ENCODE measurements at regions not wholly inside any gene's neighbourhood (a gene's known extent, or its start where the extent isn't known, plus 50 kb on each side); places are given as distances from the start of the nearest gene placed in this dataset.

- DNase-seq (ENCODE audit: low read depth) = no peak
These were observed 152.5 kb downstream of the CEBPB start for GRCh38 chr20:50343125-50343489.

- no peak for DNase-seq (ENCODE audit: low read depth)
These were observed 153.0 kb downstream of the CEBPB start for GRCh38 chr20:50343490-50344179.

GRCh38 chr20:50344232-50345071, 153.8 kb downstream of the CEBPB start:
- no peak for DNase-seq (ENCODE audit: low read depth)

GRCh38 chr20:50345712-50346373, 155.2 kb downstream of the CEBPB start:
- no peak for DNase-seq (ENCODE audit: low read depth)

- peak; percentile 93 for DNase-seq (ENCODE audit: low read depth)
These were observed 156.0 kb downstream of the CEBPB start for GRCh38 chr20:50346374-50347283.

- DNase-seq (ENCODE audit: low read depth) = no peak
These were observed 156.8 kb downstream of the CEBPB start for GRCh38 chr20:50347284-50348063.

GRCh38 chr20:50348096-50348495, 157.5 kb downstream of the CEBPB start:
- no peak for DNase-seq (ENCODE audit: low read depth)

- no peak for DNase-seq (ENCODE audit: low read depth)
These were observed 159.5 kb upstream of the PTPN1 start for GRCh38 chr20:50350510-50351249.

GRCh38 chr20:50351541-50351940, 158.6 kb upstream of the PTPN1 start:
- no peak for DNase-seq (ENCODE audit: low read depth)

GRCh38 chr20:50353289-50353961, 156.8 kb upstream of the PTPN1 start:
- DNase-seq (ENCODE audit: low read depth) = no peak

- no peak for DNase-seq (ENCODE audit: low read depth)
These were observed 155.2 kb upstream of the PTPN1 start for GRCh38 chr20:50354721-50355589.

- DNase-seq (ENCODE audit: low read depth) = no peak
These were observed 154.3 kb upstream of the PTPN1 start for GRCh38 chr20:50355590-50356524.

GRCh38 chr20:50356525-50356885, 153.7 kb upstream of the PTPN1 start:
- no peak for DNase-seq (ENCODE audit: low read depth)

GRCh38 chr20:50356962-50357782, 153.0 kb upstream of the PTPN1 start:
- no peak for DNase-seq (ENCODE audit: low read depth)

GRCh38 chr20:50357783-50358161, 152.4 kb upstream of the PTPN1 start:
- no peak for DNase-seq (ENCODE audit: low read depth)

- DNase-seq (ENCODE audit: low read depth) = no peak
These were observed 152.0 kb upstream of the PTPN1 start for GRCh38 chr20:50358166-50358565.

GRCh38 chr20:50358971-50359370, 151.2 kb upstream of the PTPN1 start:
- DNase-seq (ENCODE audit: low read depth) = no peak
